ENCODE measurements at regions not wholly inside any gene's neighbourhood (a gene's known extent, or its start where the extent isn't known, plus 50 kb on each side); places are given as distances from the start of the nearest gene placed in this dataset.

- Histone ChIP-seq H3K4me3 (no peak overlapping the region), H3K4me1 (no peaks in the 10 kb centered on the region), H3K9me3 (no peaks in the 10 kb centered on the region), H3K27ac (no peak overlapping the region), H3K27me3 (ENCODE audit: insufficient read depth in 3 of 3, low read length in 2 of 3) (no peaks in the 10 kb centered on the region), H3K36me3 (ENCODE audit: insufficient read depth in 1 of 2, low read depth in 1 of 2) (no peaks in the 10 kb centered on the region)
- no peak for ATAC-seq
- WGBS, 3 donors = 61 to 70% (median 70%) methylated on average over 3 of the region's 3 CpGs
- intact Hi-C loops (cut with DNase I) = no loop called here
- no peak for DNase-seq
- TF ChIP-seq CTCF (IDR thresholded peaks at IDR 0.05) = no peak
These were observed 121.9 kb downstream of the RGS21 start for GRCh38 chr1:192438737-192439136.

GRCh38 chr1:192439373-192440025, 122.7 kb downstream of the RGS21 start:
- Histone ChIP-seq H3K27me3 (ENCODE audit: insufficient read depth in 3 of 3, low read length in 2 of 3) (no peaks in the 10 kb centered on the region), H3K36me3 (ENCODE audit: insufficient read depth in 1 of 2, low read depth in 1 of 2) (no peaks in the 10 kb centered on the region), H3K4me3 (no peak overlapping the region), H3K9me3 (no peaks in the 10 kb centered on the region), H3K27ac (no peak overlapping the region), H3K4me1 (no peaks in the 10 kb centered on the region)
- DNase-seq = no peak
- TF ChIP-seq CTCF (IDR thresholded peaks at IDR 0.05) = no peak
- 80 to 89% (median 88%) methylated on average over 6 of the region's 6 CpGs for WGBS, 3 donors
- intact Hi-C loops (cut with DNase I) = no loop called here
- no peak for ATAC-seq

- WGBS, 3 donors = 79 to 81% (median 80%) methylated on average over 3 of the region's 3 CpGs
- Histone ChIP-seq H3K27ac (no peak overlapping the region), H3K9me3 (no peaks in the 10 kb centered on the region), H3K36me3 (ENCODE audit: insufficient read depth in 1 of 2, low read depth in 1 of 2) (no peaks in the 10 kb centered on the region), H3K4me3 (no peak overlapping the region), H3K4me1 (no peaks in the 10 kb centered on the region), H3K27me3 (ENCODE audit: insufficient read depth in 3 of 3, low read length in 2 of 3) (no peaks in the 10 kb centered on the region)
- TF ChIP-seq CTCF (IDR thresholded peaks at IDR 0.05) = no peak
- intact Hi-C loops (cut with DNase I) = no loop called here
- ATAC-seq = no peak
- no peak for DNase-seq
These were observed 124.7 kb downstream of the RGS21 start for GRCh38 chr1:192441492-192441891.

GRCh38 chr1:192442736-192443135, 125.9 kb downstream of the RGS21 start:
- WGBS, 3 donors = 17 to 20% (median 18%) methylated on average over 2 of the region's 2 CpGs

More at GRCh38 chr1:192442736-192443135, 125.9 kb downstream of the RGS21 start:
- Histone ChIP-seq H3K27ac (no peak overlapping the region), H3K9me3 (no peaks in the 10 kb centered on the region), H3K27me3 (ENCODE audit: insufficient read depth in 3 of 3, low read length in 2 of 3) (no peaks in the 10 kb centered on the region), H3K36me3 (ENCODE audit: insufficient read depth in 1 of 2, low read depth in 1 of 2) (no peaks in the 10 kb centered on the region), H3K4me1 (peaks cover 2% of the 10 kb centered on the region), H3K4me3 (no peak overlapping the region)
- ATAC-seq (no peak), DNase-seq (no peak)
- intact Hi-C loops (cut with DNase I) = no loop called here
- TF ChIP-seq CTCF (IDR thresholded peaks at IDR 0.05) = no peak

All from psoas muscle (tissue), 7 donors.